GM18502 (cell line): ENCODE measurements at regions not wholly inside any gene's neighbourhood (a gene's known extent, or its start where the extent isn't known, plus 50 kb on each side); places are given as distances from the start of the nearest gene placed in this dataset.
"Not testable (repeated sequence)": the region's sequence is repeated elsewhere in the genome, so short reads cannot be mapped to it uniquely, and the experiment has no call there.

Experiments used
- ATAC-seq: cut with Tn5 transposase; IDR thresholded peaks from one replicate; pipeline ENCODE4 v1.9.1; 2021; ENCODE audit warnings: mild to moderate bottlenecking; ENCODE audit not compliant: unreplicated experiment, poor library complexity

DNA sequence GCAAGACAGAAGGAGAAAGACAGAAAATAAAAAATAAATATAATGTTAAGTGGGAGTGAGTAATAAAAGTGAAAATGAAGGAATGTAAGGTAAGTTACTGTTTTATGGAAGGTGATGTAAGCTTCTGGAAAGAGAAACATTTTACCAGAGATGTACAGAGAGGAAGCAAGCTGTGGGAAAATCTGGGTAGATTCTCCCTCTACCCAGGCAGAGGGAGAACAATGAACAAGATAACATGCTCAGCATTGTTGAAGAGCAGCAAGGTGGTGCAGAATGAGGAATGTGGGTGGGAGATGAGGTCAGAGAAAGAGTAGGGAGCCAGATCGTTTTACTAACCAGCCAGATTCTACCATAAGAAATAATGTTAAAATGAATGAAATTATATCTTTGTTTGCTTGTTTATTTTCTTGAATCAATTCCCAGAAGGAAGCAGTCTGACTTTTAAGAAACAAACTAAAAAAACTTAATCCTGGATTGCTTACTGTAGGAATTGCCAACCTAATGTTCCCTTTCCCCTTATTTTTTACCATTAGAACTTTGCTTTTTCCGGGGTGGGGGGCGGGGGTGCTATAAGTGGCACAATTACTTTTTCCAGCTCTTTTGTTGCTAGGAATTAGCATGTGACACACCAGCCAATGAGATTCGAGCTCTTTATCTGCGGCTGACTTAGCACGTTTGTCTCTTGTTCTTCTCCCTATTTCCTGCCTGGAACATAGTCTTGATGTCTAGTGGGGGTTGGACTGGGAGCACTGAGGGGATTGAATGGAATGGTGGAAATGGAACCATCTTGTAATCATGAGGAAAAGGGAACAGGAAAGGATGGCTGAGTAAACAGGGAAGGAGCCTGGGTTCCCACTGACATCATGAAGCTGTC lies 356.7 kb downstream of the TMEM167A start:
- no peak for ATAC-seq

DNA sequence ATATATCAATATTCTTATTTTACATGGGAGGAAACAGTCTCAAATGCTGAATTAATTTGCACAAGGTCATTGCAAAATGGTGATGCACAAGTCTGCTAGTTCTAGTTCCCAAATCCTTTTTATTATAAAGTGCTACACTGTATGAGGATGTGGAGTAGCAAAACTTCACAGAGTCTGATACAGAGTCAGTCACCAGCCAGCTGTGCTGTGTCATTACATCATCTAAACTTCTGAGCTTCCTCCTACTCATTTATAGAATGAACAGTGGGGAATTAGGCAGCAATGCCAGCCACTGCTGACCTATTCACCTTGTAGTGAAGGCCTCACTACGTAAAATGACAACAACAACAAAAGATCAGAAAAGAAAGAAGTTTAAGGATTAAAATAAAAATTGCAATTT lies 357.8 kb downstream of the TMEM167A start:
- peak; percentile 59 for ATAC-seq

DNA sequence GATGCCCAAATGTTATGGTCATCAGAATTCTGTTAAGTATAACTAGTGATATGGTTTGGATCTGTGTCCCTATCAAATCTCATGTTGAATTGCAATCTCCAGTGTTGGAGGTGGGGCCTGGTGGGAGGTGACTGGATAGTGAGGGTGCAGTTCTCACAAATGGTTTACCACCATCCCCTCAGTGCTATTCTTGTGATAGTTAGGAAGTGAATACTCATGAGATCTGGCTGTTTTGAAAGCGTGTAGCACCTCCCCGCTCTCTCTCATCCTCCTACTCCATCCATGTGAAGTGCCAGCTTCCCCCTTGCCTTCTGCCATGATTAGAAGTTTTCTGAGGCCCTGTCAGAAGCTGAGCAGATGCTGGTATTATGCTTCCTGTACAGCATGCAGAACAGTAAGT lies 359.5 kb downstream of the TMEM167A start:
- ATAC-seq = no peak

DNA sequence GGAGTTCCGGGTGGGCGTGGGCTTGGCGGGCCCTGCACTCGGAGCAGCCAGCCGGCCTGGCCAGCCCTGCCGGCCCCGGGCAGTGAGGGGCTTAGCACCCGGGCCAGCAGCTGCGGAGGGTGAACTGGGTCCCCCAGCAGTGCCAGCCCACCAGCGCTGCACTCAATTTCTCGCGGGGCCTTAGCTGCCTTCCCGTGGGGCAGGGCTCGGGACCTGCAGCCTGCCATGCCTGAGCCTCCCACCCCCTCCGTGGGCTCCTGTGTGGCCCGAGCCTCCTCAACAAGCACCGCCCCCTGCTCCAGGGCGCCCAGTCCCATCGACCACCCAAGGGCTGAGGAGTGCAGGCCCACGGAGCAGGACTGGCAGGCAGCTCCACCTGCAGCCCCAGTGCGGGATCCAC lies 362.5 kb downstream of the TMEM167A start:
- not testable (repeated sequence) for ATAC-seq

DNA sequence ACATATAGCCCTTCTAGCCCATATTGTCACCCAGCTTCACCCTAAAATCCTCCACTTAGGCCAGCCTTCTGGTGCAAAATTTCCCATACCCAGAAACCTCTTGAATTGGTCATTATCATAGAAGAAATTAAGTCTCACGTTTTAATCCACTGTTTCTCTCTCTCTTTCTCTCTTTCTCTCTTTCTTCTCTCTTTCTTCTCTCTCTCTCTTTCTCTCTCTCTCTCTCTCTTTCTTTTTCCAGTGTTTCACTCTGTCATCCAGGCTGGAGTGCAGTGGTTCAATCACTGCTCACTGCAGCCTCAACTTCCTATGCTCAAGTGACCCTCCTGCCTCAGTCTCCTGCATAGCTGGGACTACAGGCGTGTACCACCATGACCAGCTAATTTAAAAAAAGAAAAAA lies 363.4 kb downstream of the TMEM167A start:
- ATAC-seq = no peak

DNA sequence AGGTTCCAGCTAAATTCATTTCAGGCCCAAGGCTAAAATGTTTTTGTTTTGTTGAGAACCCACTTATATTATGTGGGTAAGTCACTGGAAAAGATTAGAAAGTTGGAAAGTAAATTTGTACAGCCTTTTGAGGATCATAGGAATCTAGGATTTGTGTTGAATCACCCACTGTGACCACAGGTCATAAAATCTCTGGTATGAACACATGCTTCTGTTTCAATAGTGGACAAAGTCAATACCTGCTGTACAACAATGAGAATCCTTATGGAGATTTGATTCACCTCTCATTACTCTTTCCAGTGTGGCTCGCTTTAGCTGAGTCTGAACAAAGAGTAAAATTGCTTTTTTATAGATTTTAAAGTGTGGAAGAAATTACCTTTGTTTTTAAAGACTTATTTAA lies 369.5 kb downstream of the TMEM167A start:
- no peak for ATAC-seq

DNA sequence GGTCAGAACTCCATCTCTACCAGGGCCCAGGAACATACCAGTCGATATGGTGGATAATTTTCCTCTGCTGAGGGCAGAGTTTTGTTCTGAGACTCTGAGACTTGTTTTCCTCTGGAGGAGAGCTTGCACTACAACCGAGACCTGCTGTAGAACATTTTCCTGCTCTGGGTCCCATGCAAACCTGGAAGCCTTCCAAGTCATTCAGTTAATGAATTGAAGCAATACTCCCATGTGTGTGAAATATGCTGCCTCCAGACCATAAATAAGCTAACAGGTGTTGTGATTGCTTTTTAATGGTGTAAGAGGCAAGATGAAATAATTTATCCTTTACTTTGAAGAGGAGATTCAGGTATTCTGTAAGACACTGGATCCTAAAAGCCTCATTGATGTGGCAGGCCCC lies 372.8 kb downstream of the TMEM167A start:
- ATAC-seq = no peak

DNA sequence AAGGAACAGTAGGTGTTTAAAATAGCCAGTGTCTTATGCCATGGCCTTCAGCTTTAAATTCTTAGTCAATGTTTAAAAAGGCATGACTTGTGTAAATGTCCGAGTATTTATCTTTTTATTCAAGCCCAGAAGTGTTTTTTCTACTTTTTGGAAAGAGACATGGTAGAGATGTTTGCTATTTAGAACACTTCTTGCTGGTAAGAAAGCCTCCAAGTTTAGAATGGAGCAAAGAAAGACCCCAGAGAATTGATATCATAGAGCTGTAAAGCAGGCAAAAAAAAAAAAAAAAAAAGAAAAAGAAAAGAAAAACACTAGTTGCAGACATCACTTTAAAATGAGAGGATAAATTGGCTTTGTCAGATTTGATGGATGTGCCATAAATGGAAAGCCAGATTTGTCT lies 375.1 kb downstream of the TMEM167A start:
- ATAC-seq = no peak

DNA sequence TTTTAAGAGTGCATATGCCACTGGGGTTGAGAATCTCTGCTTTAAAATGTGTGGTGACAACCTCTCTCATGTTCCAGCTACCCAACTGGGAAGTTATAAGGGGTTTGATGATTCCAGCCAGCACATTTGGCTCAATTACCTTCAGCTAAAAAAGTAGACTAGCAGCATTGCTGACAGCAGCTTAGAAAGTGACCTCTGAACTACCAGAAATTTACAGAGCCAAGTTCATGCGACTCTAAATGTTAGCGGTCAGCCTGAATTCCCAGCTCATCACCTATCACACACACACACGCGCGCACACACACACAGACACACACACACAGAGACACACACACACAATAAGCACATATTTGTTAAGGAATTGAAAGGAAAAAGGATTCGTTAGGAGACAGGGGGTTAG lies 377.5 kb downstream of the TMEM167A start:
- ATAC-seq = no peak

DNA sequence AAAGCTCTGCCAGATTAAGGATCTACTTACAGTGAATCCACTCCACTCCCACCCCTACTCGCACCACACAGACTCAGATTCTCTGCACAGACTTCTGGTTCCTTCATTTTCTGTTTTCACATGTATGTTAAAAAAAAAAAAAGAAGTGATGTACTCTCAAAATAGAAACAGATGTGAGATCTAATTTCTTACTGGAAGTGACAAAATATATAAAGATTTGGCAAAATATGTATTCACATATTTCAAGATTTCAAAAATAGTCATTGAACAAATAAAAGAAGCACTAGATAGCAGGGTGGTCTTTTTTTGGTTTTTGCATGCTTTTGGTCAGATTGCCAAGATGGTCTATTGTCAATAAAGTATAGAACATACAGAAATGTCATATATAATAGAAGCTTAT lies 379.2 kb downstream of the TMEM167A start:
- no peak for ATAC-seq

DNA sequence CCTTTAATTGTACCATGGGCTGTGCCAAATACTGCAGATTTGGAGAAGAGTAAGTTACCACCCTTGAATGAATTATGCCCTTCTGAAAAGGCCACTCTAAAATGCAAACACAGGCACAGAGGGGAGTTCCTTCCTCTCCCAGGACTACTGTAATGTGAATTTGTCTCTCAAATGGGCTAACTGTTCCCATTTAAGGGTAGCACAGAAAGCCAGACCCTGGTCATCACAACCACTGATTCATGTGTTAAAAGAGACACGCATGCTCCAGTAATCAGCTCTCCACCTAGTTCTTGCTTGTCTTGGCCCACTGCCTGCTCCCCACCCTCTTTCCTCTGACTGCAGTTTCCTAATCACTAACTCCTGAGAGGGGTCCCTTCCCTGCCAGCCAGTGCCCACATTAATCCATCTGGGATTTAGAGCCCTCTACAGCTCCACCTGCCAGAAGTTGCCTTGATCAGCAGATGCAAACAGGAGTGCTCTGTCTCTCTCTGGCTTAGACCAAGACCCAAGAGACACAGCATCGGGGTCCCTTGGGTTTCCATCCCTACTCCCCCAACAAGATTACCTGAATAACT lies 382.4 kb downstream of the TMEM167A start:
- ATAC-seq = no peak

DNA sequence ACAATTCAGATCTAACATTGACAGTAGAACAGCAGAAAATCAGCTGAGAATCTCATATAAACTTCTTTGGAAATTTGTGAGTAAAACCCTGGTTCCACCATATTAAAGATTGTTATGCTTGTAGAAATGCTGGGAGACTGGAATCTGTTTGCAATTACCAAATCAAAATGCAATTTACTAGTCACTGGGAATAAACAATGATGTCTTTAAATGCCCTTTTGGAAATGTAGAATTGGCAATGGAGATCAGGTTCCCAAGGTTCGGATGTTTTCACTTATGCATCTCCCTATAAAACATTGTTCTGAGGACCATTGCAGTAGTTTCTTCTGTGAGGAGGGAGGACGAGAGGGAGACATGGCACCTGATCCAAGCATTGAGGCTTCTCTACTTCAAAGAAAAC lies 384.4 kb downstream of the TMEM167A start:
- ATAC-seq = no peak

DNA sequence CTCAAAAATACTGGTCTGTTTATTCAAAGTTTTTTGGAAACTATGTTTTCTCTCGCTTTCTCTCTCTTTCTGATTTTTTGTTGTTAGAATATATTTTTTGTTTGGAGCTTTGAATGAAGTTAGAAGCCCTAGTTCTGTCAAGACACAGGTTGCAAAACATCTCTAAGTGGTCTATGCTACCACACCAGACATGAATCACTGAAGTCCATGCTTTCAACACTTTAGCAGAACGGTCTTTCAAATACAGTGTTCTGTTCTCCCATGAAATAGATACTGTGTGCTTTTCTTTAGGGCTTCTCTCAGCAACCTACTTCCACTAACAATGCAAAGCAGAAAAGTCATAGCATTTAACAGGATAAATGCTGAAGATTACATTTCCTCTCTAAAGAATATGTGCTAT lies 392.5 kb downstream of the TMEM167A start:
- no peak for ATAC-seq

DNA sequence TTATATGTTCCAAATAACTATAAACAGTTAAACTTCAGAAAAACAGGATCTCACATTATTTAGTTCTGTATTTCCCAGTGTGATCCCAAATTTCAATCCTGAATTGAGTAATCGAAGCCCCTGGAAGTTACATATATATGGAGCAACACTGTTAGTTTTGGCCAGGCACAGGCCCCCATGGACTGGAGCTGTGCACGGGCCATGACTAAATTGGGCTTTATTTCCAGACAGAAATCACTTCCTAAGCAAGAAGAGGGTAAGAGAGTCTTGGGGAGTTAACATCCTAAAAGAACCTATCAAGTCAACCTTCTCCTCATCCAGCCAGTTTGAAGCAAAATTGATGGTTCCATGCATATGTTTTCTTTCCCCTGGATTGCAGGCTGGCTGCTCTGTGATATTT lies 393.0 kb downstream of the TMEM167A start:
- ATAC-seq = no peak

DNA sequence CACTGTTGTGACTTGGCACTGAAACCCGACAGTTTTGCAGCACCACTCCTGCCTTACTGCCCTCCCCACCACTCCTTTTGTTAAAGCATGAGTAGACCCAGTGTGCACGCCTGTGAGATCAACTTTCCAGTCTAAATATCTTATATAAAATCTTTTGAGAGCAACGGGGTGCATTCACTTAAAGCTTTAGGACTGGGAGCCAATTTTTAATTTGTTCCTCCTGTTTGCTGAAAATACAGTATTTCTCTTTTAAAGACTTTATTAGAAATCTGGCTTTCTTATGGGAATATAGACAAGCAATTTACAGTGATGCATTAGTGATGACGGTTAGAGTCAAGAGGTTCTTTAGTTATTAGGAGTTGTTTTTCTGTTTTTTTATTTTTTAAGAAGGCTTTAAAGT lies 397.5 kb downstream of the TMEM167A start:
- ATAC-seq = no peak

DNA sequence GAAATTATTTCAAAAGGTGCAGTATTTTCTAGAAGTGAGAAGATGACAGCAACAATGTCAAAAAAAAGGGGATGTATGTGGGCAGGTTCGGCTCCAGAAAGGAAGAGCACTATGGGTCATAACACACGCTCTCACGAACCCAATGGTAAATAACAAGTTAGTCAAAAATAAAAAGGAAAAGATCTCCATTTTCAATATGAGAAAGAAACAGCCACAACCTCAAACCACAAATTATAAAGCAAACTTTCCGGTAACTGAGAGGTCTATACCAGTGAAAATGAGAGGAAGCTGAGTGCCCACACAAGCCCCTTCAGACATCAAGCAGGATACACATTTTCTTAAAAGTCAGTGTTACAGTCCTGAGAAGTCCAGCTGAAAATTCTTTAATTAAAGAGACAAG lies 398.5 kb upstream of the RPS23 start:
- peak; percentile 90 for ATAC-seq

DNA sequence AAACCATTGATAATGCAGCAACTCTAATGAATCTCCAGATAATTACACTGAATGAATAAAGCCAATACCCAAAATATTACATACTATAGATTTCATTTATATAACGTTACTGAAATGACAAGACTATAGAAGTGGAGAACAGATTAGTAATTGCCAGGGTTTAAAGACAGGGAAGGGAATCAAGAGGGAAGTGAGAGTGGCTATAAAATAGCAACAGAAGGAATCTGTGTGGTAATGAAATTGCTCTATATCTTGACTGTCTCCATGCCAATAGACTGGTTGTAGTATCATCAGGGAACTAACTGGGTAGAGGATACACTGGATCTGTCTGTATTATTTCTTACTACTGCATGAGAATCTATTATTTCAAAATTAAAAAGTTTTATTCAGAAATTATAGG lies 396.5 kb upstream of the RPS23 start:
- no peak for ATAC-seq

DNA sequence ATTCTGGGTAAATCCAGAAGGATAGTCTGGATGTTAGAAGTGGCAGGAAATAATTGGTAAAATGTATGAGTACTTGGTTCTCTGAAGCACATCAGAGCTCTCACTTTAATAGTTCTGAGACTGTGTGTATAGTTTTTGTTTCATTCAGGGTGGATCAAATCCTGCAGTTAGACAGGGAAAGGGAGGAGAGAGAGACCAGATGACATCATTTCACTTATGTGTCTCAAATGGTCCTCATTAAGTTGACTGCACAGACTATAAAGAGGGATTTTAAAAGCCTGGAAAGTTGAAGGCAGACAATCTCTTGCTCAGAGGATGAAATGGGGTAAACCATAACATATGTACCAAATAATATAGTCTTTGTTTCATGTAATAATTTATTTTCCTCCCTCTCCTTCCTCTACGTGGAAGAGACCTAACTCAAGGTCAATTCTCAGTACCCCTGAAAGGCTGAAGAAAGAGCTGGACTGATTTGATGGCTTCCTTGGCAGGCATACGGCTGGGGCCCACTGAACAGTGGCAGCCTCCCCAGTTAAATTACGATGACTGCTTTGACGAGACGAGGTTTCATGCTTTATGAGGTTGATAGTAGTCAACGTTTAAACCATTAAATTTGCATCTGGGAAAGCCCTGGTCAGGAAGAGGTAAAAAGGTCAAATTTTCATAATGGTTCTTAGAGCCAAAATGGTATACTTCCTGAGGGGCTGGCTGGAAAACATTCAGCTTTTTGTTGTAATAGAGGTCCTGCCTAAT lies 395.1 kb upstream of the RPS23 start:
- no peak for ATAC-seq

DNA sequence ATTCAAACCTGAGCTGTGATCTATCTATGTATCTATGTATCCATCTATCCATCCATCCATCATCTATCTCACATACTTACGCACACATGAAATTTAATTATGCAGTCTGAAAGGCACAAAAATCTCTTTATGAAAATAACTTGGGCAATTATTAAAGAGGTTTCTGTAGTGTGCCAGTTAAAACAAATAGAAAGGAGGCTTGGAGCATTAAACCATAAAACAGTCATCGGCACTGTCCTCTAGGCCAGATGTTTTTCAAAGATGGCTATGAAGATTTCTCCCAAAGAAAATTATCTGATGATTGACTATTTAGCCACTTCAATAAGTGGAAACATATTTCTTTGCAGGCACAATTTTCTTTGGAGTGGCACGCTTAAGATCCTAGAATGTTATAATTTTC lies 392.5 kb upstream of the RPS23 start:
- ATAC-seq = no peak

DNA sequence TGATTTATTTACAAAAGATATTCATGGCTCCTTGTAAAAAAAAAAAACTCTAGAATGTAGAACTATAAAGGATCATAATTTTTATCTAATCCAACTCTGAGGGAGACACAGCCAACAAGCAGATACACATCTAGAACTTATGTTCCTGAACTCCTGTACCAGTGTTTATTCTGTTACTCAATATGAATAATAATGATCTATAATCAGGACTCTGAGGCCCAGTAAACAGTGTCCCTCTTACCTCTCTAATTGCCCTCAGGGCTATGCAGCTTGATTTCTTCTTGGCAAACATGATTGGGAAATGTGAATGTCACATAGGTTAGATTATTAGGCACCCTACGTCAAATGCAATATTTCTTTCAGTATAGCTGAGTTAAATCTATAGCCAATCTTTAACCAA lies 391.6 kb upstream of the RPS23 start:
- ATAC-seq = no peak

DNA sequence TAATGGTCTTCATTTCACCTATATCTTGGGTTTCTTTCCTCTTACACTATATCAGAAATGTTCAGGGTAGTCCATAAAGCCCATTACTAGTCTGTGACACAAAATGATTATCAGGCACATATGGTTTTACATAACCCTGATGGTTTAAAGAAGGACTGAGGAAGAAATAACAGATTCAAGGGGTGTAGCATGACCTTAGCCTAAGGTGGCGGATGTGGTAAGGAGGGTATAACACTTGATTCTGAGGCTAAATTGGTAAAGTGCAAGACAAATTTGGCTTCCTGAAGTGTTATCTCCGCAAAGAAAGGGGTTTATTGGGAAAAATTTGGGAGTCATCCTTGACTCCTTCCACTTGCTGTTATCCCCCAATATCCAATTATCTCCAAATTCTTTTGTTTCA lies 388.2 kb upstream of the RPS23 start:
- no peak for ATAC-seq
